ACC112 (cell line): ENCODE measurements at regions not wholly inside any gene's neighbourhood (a gene's known extent, or its start where the extent isn't known, plus 50 kb on each side); places are given as distances from the start of the nearest gene placed in this dataset.

ENCODE experiments used
- H2AFZ ChIP-seq: fragments of 200-600 bp; sonication (generic); one replicate; pipeline ENCODE4 v1.6.0; 2017; ENCODE audit warnings: antibody characterized with exemption, low read length; ENCODE audit not compliant: unreplicated experiment
- H3K27ac ChIP-seq: fragments of 200-600 bp; sonication (generic); 2 replicates; pipeline ENCODE4 v1.5.1; 2014; ENCODE audit warnings: low read depth, mild to moderate bottlenecking, antibody characterized with exemption, low read length, moderate library complexity
- H3K27me3 ChIP-seq: fragments of 200-600 bp; sonication (generic); 2 replicates; pipeline ENCODE4 v1.6.1; 2014; ENCODE audit warnings: mild to moderate bottlenecking, antibody characterized with exemption, low read length, moderate library complexity, mixed read lengths; ENCODE audit not compliant: insufficient read depth
- H3K36me3 ChIP-seq: fragments of 200-600 bp; sonication (generic); 2 replicates; pipeline ENCODE4 v1.6.1; 2016; ENCODE audit warnings: mild to moderate bottlenecking, antibody characterized with exemption, low read length, moderate library complexity, mixed read lengths; ENCODE audit not compliant: insufficient read depth
- H3K4me1 ChIP-seq: fragments of 200-600 bp; sonication (generic); one replicate; pipeline ENCODE4 v1.6.1; 2016; ENCODE audit warnings: low read length, mixed read lengths; ENCODE audit not compliant: insufficient read depth, unreplicated experiment, control insufficient read depth
- H3K4me3 ChIP-seq: fragments of 200-600 bp; sonication (generic); 2 replicates; pipeline ENCODE4 v1.5.1; 2014; ENCODE audit warnings: mild to moderate bottlenecking, low read depth, low read length
- H3K79me2 ChIP-seq: fragments of 200-600 bp; sonication (generic); one replicate; pipeline ENCODE4 v1.6.0; 2016; ENCODE audit warnings: low read length; ENCODE audit not compliant: control insufficient read depth, unreplicated experiment, insufficient read depth

GRCh38 chr11:15557457-15558230 lies 442.9 kb downstream of the INSC start:
- Histone ChIP-seq H3K27ac (no peak overlapping the region), H3K4me3 (no peak overlapping the region), H3K79me2 (no peaks in the 10 kb centered on the region), H3K27me3 (no peaks in the 10 kb centered on the region; the same call in 1 of the 2 replicates), H2AFZ (no peak overlapping the region), H3K36me3 (no peaks in the 10 kb centered on the region), H3K4me1 (no peaks in the 10 kb centered on the region)

- H3K4me3 ChIP-seq = no peak overlapping the region
- H3K4me1 ChIP-seq = no peaks in the 10 kb centered on the region
- H3K27ac ChIP-seq = no peak overlapping the region
- H3K79me2 ChIP-seq = no peaks in the 10 kb centered on the region
- H3K27me3 ChIP-seq = no peaks in the 10 kb centered on the region
- no peaks in the 10 kb centered on the region for H3K36me3 ChIP-seq
- no peak overlapping the region for H2AFZ ChIP-seq
Observed at GRCh38 chr11:15558513-15559181, 443.9 kb downstream of the INSC start.

- Histone ChIP-seq H3K4me3 (no peak overlapping the region), H3K27ac (no peak overlapping the region), H3K36me3 (no peaks in the 10 kb centered on the region), H3K4me1 (no peaks in the 10 kb centered on the region), H3K79me2 (no peaks in the 10 kb centered on the region), H2AFZ (no peak overlapping the region), H3K27me3 (no peaks in the 10 kb centered on the region)
Observed at GRCh38 chr11:15560689-15561467, 446.2 kb downstream of the INSC start.

- H3K27ac ChIP-seq = no peak overlapping the region
- H3K4me1 ChIP-seq = no peaks in the 10 kb centered on the region
- H2AFZ ChIP-seq = no peak overlapping the region
Observed at GRCh38 chr11:15562230-15562629, 447.5 kb downstream of the INSC start.

GRCh38 chr11:15563054-15563453 lies 448.3 kb downstream of the INSC start:
- Histone ChIP-seq H3K4me1 (no peaks in the 10 kb centered on the region), H2AFZ (no peak overlapping the region), H3K27ac (no peak overlapping the region), H3K79me2 (no peaks in the 10 kb centered on the region), H3K27me3 (no peaks in the 10 kb centered on the region), H3K36me3 (no peaks in the 10 kb centered on the region), H3K4me3 (no peak overlapping the region)

More at GRCh38 chr11:15562230-15562629, 447.5 kb downstream of the INSC start:
- Histone ChIP-seq H3K4me3 (no peak overlapping the region), H3K79me2 (no peaks in the 10 kb centered on the region), H3K36me3 (no peaks in the 10 kb centered on the region), H3K27me3 (no peaks in the 10 kb centered on the region)

- H3K4me1 ChIP-seq = no peaks in the 10 kb centered on the region
- H3K79me2 ChIP-seq = no peaks in the 10 kb centered on the region
- no peak overlapping the region for H3K4me3 ChIP-seq
- no peak overlapping the region for H2AFZ ChIP-seq
- H3K27me3 ChIP-seq = no peaks in the 10 kb centered on the region
- H3K27ac ChIP-seq = no peak overlapping the region
- no peaks in the 10 kb centered on the region for H3K36me3 ChIP-seq
Observed at GRCh38 chr11:15565880-15566279, 451.2 kb downstream of the INSC start.

- H3K4me3 ChIP-seq = no peak overlapping the region
- H3K27ac ChIP-seq = no peak overlapping the region
- no peaks in the 10 kb centered on the region for H3K4me1 ChIP-seq
- H3K36me3 ChIP-seq = no peaks in the 10 kb centered on the region
- no peaks in the 10 kb centered on the region for H3K79me2 ChIP-seq
- no peak overlapping the region for H2AFZ ChIP-seq
- H3K27me3 ChIP-seq = no peaks in the 10 kb centered on the region
Observed at GRCh38 chr11:15568440-15568839, 453.7 kb downstream of the INSC start.

- Histone ChIP-seq H3K27ac (no peak overlapping the region), H2AFZ (no peak overlapping the region), H3K4me3 (no peak overlapping the region), H3K27me3 (no peaks in the 10 kb centered on the region), H3K4me1 (no peaks in the 10 kb centered on the region), H3K36me3 (no peaks in the 10 kb centered on the region), H3K79me2 (no peaks in the 10 kb centered on the region)
Observed at GRCh38 chr11:15569305-15570025, 454.7 kb downstream of the INSC start.

GRCh38 chr11:15575409-15575808 lies 460.7 kb downstream of the INSC start:
- no peaks in the 10 kb centered on the region for H3K79me2 ChIP-seq
- H3K27ac ChIP-seq = no peak overlapping the region
- no peak overlapping the region for H3K4me3 ChIP-seq
- H3K27me3 ChIP-seq = no peaks in the 10 kb centered on the region
- no peak overlapping the region for H2AFZ ChIP-seq
- no peaks in the 10 kb centered on the region for H3K36me3 ChIP-seq
- no peaks in the 10 kb centered on the region for H3K4me1 ChIP-seq

- Histone ChIP-seq H3K4me1 (no peaks in the 10 kb centered on the region), H3K27ac (no peak overlapping the region), H3K79me2 (no peaks in the 10 kb centered on the region), H3K4me3 (no peak overlapping the region), H3K27me3 (no peaks in the 10 kb centered on the region), H3K36me3 (no peaks in the 10 kb centered on the region), H2AFZ (no peak overlapping the region)
Observed at GRCh38 chr11:15576769-15577168, 462.0 kb downstream of the INSC start.
